HG03442 (cell line): ENCODE measurements at regions not wholly inside any gene's neighbourhood (a gene's known extent, or its start where the extent isn't known, plus 50 kb on each side); places are given as distances from the start of the nearest gene placed in this dataset.
"Not testable (repeated sequence)": the region's sequence is repeated elsewhere in the genome, so short reads cannot be mapped to it uniquely, and the experiment has no call there.

Experiments
- ATAC-seq: cut with Tn5 transposase; IDR thresholded peaks from one replicate; pipeline ENCODE4 v1.9.1; 2021; ENCODE audit warnings: mild to moderate bottlenecking, moderate library complexity; ENCODE audit not compliant: unreplicated experiment

DNA sequence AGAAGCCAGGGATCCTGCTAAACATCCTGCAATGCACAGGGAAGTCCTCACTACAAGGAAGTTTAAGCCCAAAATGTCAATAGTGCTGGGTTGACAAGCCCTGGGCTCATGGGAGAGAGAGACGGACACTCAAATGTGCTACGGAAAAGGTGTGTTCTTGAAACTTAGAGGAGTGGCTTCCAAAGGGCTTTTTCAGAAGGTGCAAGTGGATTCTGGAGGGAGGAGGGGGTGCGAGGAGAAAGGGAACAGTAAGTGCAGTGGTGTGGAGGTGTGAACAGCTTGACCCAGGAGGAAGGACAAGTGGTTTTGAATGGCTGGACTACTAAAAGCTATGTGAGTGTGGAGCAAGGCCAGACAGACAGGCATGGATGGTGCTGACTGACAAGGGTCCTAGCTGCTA is 50.4 kb upstream of the CECR2 start:
- no peak for ATAC-seq

DNA sequence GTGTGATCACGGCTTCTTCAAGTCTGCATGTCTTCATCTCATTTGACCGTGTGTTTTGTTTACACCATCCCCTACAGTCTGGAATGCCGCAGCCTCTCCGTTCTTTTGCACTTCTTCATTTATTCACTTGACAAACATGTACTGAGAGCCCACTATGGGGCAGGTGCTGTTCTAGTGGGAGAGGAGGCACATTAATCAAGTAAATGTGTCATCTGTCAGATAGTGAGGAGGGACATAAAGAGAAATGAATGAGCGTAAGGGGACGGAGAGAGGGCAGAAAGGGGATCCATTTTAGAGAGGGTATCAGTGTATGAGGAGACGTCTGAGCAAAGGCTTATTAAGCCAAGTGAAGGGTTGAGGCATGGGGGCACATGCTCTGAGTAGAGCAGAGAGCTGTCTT is 54.0 kb upstream of the CECR2 start:
- ATAC-seq, result no peak

DNA sequence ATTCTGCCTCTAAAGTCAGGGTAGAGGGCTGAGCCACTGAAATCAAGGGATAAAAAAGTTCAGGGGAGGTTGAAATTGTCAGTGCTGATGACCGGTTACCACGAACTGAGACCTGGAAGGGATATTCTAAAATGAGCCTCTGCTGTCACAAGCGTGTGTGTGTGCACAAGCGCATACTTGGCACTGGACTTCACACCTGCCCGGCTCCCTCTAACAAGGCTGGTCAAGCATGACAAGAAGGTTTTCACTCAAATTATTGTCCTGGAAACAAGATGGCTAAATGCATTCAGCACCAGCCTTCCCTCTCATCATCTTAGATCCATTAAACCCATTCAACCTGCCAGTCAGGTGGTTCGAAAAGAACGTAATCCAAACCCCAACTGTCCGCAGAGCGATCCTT is 54.8 kb upstream of the CECR2 start:
- no peak for ATAC-seq

DNA sequence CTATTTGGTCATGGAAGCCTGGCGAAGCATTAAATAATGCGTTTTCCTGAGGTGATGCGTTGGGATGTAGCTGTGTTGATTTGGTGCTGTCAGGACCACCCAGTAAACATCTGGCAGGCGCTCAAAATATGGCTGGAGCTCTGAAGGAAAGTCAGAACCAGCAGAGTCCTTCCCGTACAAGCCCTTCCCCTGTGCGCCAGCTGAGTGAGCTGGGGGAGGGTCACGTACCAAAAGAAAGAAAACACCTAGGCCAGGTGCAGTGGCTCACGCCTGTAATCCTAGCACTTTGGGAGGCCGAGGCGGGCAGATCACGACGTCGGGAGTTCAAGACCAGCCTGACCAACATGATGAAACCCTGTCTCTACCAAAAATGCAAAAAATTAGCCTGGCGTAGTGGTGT is 55.6 kb upstream of the CECR2 start:
- ATAC-seq, result no peak

DNA sequence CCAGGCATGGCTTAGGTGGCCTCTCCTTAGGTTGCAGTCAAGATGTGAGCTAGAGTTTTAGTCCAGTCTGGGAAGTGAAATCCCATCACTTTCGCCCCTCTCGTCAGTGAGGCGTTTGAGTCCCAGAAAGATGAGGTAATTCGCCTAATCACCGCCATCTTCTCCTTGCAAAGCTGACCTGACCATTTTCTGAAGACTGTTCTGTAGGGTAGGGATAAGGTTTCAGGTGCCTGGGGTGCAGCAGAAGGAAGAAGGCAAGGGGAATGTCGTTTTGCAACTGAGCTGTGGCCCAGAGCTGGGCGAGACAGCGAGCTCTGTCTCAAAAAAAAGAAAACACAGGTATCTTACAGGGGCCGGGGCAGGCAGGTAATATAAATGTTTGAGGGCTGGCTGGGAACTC is 61.7 kb upstream of the CECR2 start:
- no peak for ATAC-seq

DNA sequence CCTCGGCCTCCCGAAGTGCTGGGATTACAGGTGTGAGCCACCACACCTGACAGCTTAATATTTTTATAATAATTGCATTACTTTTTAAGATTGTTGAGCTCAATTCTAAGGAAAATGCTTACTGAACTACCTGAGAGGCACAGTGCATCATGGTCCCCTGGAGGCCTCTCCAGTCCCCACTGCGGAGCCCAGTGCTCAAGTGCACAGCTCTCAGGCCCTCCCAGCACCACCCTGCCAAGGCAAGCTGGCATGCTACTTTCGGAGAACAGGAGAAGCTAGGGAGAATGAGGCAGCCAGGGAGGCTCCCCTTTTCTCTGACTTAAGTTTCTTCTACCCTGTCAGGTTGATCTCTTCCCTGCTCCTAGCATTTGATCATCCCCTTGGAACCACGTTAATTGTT is 64.2 kb upstream of the CECR2 start:
- no peak for ATAC-seq

DNA sequence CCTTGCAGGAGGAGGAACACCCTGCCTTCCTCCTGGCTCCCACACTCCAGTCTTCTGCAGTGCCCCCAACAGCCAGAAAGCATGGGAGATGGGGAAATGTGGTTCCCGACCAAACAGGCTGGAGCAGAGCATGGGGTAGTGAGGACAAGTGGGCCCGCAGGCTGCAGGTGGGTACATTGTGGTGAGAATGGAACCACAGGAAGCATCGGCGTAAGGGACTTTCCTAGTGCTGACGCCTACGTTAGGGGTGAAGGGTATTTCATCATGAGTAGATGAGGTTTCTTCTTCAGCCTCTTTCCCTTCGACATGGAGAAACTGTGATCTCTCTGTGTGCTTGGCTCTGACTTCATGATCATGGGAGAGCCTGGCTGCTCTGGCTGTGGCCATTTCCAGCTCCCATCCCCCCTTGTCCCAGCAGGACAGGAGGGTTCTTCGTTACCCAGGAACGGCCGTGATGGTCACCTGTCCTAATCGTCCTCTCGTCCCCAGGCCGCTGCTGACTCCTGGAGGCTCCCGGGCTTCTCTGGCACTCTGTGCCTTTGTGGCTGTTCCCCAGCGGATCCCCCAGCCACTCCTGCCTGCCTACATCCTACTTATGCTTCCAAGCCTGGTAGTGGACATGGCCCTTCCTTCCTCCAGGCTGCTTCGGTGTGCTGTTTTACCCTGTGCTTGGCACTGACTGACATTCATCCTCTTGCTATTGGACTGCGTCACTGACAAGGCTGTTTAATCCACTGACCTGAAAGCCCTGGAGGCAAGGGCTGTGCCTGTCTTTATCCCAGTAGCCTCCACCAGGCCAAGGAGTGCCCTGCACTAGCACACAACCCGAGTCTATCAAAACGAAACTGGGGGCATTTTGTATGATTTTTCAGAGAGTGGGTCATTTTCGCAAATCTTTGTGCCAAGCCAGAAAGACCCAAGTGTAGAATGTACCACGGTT is 65.2 kb upstream of the CECR2 start:
- peak; percentile 76 for ATAC-seq

DNA sequence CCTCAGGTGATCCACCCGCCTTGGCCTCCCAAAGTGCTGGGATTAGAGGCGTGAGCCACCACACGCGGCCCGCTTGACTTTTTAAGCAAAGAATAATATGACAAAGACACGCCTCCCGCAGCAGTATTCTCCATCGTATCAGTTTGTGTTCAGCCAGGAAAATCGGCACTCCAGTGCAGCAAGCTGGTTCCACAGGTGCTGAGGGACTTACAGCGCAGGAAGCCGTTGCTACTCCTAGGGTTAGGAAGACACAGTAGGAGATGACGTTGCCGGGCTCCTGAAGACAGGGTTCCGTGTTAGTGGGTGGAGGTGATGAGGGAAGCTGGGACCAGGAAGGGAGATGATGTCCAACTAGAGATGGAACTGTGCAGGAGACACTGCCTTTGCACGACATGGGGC is 65.8 kb upstream of the CECR2 start:
- ATAC-seq, result no peak

DNA sequence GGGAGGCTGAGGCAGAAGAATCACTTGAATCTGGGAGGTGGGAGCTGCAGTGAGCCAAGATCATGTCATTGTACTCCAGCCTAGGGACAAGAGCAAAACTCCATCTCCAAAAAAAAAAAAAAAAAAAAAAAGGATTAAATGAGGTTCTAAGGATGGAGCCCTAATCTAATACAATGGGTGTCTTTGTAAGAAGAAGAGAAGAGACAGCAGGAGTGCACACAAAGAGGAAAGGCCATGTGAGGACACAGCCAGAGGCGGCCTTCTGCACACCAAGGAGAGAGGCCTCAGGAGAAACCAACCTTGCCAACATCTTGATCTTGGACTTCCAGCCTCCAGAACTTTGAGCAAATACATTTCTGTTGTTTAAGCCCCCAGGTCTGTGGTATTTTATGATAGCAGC is 66.6 kb upstream of the CECR2 start:
- no peak for ATAC-seq

DNA sequence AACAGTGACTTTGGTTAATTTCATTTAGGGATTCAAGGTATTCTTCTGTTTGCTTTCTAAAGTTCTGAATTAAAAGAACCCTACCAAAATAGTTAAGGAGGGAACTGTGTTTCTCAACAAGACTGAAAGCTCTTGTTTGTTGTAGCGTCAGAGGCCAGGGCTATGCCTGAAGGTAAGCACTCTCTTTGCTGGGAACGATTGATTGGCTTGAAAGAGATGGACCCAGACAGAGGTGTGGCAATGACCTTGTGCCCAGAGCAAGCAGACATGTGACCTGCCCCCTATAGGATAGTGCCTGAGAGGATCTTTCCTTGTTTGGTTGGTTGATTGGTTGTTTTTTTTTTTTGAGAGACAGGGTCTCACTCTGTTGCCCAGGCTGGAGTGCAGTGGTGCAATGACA is 68.3 kb upstream of the CECR2 start:
- ATAC-seq, result no peak

DNA sequence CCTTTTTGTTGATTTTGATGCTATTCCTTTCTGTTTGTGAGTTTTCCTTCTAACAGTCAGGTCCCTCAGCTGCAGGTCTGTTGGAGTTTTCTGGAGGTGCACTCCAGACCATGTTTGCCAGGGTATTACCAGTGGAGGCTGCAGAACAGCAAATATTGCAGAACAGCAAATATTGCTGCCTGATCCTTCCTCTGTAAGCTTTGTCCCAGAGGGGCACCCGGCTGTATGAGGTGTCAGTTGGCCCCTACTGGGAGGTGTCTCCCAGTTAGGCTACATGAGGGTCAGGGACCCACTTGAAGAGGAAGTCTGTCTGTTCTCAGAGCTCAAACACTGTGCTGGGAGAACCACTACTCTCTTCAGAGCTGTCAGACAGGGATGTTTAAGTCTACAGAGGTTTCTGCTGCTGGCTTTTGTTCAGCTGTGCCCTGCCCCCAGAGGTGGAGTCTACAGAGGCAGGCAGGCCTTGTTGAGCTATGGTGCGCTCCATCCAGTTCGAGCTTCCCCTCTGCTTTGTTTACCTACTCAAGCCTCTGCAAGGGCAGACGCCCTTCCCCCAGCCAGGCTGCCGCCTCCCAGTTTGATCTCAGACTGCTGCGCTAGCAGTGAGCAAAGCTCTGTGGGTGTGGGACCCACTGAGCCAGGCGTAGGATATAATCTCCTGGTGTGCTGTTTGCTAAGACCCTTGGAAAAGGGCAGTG is 70.3 kb upstream of the CECR2 start:
- not testable (repeated sequence) for ATAC-seq

DNA sequence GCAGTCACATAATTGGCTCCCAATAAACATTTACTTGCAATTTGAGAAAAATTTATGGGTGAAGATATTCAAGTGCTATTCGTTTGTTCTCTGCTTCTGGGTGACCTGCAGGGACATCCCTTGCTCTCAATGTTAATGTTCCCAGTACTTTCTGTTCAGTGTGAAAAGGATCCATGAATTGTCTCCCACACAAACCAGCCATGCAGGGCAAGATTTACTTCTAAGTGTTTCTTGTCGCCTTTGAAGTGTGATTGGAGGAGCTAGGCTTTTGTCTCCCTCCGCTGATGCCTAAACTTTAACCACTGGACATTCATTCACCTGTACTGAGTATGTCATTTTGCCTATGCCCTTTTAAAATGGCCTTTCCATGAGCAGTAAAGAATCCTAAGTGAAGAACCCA is 66.4 kb upstream of the ADA2 start:
- no peak for ATAC-seq

DNA sequence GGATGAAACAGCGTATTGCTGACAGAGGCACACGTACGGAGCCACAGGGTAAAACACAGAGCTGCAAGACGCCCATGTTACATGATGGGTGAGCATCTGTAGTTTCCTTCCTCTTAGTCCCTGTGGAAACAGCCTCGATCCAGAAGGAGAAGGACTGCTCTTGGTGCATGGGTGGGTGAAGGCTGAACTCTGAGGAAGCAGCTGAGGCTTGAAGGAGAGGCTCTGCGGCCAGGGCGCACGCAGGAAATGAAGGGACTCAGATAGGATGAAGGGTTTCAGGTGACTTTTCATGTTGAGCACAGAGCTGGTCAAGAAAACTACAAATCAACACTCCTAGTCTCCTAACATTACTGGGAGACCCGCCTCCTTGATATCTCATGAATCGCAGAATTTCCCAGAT is 65.7 kb upstream of the ADA2 start:
- ATAC-seq, result no peak

DNA sequence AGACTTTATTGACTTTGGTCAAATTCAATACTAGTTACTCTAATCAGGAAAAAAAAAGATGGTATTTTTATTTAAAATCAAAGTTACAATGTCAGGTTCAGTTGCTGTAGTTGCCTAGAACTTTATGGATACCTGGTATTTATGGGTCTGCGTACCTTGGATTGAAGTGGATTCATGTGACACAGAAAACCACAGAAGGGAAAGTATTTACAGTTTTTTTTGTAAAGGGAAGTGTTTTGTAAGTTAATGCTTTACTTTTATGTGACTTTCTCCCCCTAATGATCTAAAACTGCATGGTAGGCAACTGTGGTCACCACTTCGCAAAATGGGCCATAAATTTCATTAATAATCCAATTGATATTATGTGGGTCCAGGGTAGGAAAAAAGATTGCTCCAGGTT is 65.2 kb upstream of the ADA2 start:
- no peak for ATAC-seq

DNA sequence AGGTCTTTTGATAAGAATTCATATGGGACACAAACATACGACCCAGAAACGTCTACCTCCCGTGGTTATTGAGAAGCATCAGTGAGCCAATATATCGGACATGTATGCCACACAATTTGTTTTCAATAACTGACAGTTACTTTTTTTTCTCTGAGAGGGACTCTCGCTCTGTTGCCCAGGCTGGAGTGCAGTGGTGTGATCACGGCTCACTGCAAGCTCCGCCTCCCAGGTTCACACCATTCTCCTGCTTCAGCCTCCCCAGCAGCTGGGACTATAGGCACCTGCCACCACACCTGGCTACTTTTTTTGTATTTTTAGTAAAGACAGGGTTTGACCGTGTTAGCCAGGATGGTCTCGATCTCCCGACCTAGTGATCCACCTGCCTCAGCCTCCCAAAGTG is 64.6 kb upstream of the ADA2 start:
- not testable (repeated sequence) for ATAC-seq

DNA sequence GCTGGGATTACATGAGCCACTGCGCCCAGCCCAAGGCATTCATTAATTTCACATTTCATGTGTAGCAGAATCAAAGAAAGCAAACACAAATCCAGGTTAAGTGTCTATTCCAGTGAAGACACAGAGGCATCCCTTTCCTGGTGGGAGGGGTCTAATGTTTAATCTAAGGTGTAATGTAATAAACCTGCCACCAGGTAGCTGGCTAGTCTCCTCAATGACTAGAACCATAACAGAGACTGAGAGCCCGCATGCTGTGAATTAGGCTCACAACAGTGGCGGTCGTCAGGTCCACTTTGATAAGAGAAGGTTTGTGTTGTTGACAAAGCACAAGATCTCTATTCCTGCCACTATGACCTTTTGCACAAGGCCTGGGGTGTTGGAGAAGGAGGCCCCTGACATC is 64.2 kb upstream of the ADA2 start:
- ATAC-seq, result no peak

DNA sequence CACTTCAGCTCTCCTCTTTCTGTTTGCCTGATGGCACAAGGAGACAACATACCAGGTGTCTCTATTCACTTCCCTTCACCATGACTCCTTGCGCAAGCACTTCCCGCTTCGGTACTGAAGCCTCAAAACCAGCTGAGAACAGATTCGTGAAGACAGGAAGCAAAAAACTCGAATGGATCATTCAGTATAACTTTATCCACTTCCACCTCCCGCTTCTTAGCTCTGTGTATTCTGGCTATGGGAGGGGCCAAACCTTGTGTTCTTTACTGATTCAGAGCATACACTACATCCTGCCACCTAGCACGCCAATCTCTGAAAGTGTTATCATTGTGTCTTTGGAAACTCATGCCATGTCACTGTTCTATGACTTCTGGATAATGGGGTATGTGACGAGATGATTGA is 62.2 kb upstream of the ADA2 start:
- ATAC-seq, result no peak

DNA sequence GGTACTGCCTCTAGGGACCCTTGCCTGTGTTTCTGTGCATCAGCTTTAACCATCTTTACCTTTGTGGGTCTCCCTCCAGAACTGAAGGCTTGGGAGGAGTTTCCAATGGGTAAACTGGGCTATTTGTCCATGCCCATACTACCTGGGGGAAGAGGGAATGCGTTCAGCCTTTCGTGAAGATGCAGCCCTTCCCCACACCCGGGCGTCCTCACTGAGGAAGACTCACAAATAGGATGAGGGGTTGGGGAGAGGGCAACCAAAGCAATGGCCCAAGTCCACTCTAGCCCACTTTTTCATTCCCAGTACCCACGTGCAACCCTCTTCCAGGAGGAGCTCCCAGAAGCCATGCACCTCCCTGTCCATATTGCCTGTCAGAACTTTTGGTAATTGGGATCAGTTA is 61.8 kb upstream of the ADA2 start:
- no peak for ATAC-seq

DNA sequence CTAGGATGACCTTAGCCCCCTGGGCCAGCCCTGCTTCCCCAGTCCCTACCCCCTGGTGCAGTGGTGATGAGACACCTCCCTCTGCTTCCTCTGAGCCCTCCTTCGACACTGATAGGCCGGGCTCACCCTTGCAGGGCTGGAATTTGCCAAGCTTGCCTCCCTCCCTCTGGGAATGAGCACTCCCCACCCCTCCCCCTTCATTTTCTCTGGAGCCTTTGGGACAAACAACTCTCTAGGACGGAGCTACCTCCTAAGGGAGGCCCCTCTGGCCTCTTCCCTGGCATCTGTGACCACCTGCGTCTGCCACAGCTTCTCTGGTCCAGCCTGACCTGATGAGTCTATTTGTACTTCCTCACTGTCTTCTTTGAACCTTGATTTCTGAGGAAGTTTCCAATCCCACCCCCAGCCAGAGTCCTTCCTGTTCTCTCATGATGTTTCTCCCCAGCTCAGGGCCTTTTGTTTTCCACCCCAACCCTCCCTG is 53.3 kb upstream of the ADA2 start:
- no peak for ATAC-seq

DNA sequence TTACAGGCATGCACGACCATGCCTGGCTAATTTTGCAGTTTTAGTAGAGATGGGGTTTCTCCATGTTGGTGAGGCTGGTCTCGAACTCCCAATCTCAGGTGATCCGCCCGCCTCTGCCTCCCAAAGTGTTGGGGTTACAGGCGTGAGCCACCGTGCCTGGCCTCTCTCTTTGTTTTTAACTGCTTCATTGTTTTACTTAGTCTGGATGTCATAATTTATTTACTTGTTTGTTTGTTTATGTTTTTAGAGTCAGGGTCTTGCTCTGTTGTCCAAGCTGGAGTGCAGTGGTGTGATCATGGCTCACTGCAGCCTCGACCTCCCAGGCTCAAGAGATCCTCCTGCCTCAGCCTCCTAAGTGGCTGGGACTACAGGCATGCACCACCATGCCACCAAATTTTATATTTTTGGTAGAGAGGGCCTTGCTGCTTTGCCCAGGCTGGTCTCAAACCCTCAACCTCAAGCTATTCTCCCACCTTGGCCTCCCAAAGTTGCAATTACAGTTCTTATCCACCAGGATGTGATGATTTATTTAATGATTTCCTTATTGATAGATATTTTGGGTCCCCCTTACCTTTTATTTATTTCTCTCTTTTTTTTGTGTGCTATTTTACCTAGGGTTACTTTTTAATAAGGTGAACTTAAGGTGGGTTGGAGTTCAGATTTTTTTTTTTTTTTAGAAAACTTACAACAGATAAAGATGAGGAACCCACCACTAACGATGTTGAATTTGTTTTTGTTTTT is 52.6 kb upstream of the ADA2 start:
- ATAC-seq, result no peak

DNA sequence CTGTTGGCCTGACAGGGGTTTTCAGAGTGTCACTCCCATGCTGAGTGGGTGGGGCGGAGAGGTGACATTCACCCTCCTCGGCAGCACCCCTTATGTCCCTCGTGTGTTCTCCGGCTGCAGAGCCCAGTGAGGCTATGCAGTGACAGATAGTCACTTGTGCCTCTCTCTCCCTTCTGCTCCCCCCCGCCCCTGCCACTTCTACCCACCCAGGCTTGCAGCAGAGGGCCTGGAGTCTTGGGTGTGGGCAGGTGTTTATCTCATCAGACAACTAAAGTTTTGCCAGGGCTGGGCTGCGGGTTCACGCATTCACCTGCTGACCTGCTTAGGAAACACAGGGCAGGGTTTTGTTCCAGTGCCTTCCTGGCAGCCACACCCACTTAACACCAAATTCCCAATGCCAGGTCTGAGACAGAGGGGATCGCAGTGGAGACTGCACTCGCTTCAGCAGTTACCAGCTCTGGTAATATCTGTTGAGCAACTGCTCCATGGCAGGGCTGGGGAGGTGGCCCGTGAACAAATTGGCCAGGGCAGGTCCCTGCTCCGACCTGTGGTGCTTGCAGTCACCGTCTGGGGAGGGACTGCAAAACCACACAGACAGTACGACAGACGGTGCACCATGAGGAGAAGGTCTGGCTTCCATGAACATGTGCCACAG is 50.5 kb upstream of the ADA2 start:
- no peak for ATAC-seq
